IPS-NIHi11 (cell line): ENCODE measurements at regions not wholly inside any gene's neighbourhood (a gene's known extent, or its start where the extent isn't known, plus 50 kb on each side); places are given as distances from the start of the nearest gene placed in this dataset.

Source experiments
- DNase-seq: peaks from one replicate; pipeline ENCODE4 v3.0.0; 2012; ENCODE audit warnings: mixed read lengths, low spot score

GRCh38 chr4:82031376-82031927, 342.3 kb downstream of the HNRNPD start:
- DNase-seq: no peak

- DNase-seq: peak; percentile 61
These were observed 356.1 kb downstream of the HNRNPD start for GRCh38 chr4:82017680-82018079.

- DNase-seq: no peak
These were observed 368.6 kb downstream of the HNRNPD start for GRCh38 chr4:82005158-82005557.

GRCh38 chr4:81997313-81997712, 376.5 kb downstream of the HNRNPD start:
- DNase-seq: no peak

- no peak for DNase-seq
These were observed 382.9 kb downstream of the HNRNPD start for GRCh38 chr4:81990898-81991297.

GRCh38 chr4:81990211-81990610, 383.6 kb downstream of the HNRNPD start:
- DNase-seq: no peak

- DNase-seq: no peak
These were observed 384.6 kb downstream of the HNRNPD start for GRCh38 chr4:81989202-81989601.

GRCh38 chr4:81988178-81988577, 385.6 kb downstream of the HNRNPD start:
- DNase-seq: no peak

GRCh38 chr4:81984746-81985145, 389.0 kb downstream of the HNRNPD start:
- DNase-seq: no peak

- DNase-seq: no peak
These were observed 390.8 kb downstream of the HNRNPD start for GRCh38 chr4:81982846-81983540.

- DNase-seq: no peak
These were observed 392.6 kb downstream of the HNRNPD start for GRCh38 chr4:81981218-81981617.

- no peak for DNase-seq
These were observed 399.3 kb downstream of the HNRNPD start for GRCh38 chr4:81974523-81974922.

- DNase-seq: no peak
These were observed 402.0 kb downstream of the HNRNPD start for GRCh38 chr4:81971637-81972381.

GRCh38 chr4:81971061-81971460, 402.7 kb downstream of the HNRNPD start:
- no peak for DNase-seq

GRCh38 chr4:81970454-81970853, 403.3 kb downstream of the HNRNPD start:
- no peak for DNase-seq

- no peak for DNase-seq
These were observed 407.1 kb downstream of the HNRNPD start for GRCh38 chr4:81966676-81967075.

GRCh38 chr4:81965911-81966310, 407.9 kb downstream of the HNRNPD start:
- DNase-seq: no peak

GRCh38 chr4:81965454-81965853, 408.3 kb downstream of the HNRNPD start:
- no peak for DNase-seq

- peak; percentile 20 for DNase-seq
These were observed 410.1 kb downstream of the HNRNPD start for GRCh38 chr4:81963763-81964020.

GRCh38 chr4:81963015-81963762, 410.6 kb downstream of the HNRNPD start:
- DNase-seq: no peak

GRCh38 chr4:81960961-81961360, 412.8 kb downstream of the HNRNPD start:
- DNase-seq: no peak

GRCh38 chr4:81954271-81954670, 419.5 kb downstream of the HNRNPD start:
- no peak for DNase-seq

- no peak for DNase-seq
These were observed 421.8 kb downstream of the HNRNPD start for GRCh38 chr4:81951891-81952455.
